Vagina (tissue), 2 donors: ENCODE measurements at regions not wholly inside any gene's neighbourhood (a gene's known extent, or its start where the extent isn't known, plus 50 kb on each side); places are given as distances from the start of the nearest gene placed in this dataset.

ENCODE experiments used
- POLR2AphosphoS5 ChIP-seq, 2 donors: sonication (generic); formaldehyde crosslinking; IDR thresholded peaks; one replicate each; pipeline ENCODE4 v1.9.0; 2017; ENCODE audit warnings: antibody characterized with exemption in 2 of 2, mild to moderate bottlenecking in 2 of 2, low read depth in 1 of 2; ENCODE audit not compliant: insufficient read depth in 1 of 2
- TF ChIP-seq, protein P1 (sequence below), 3 experiments: fragments of 450-650 bp in 2 of 3; fragments of 200-600 bp in 1 of 3; sonication (generic) in 1 of 3; IDR thresholded peaks; one replicate each; pipeline ENCODE4 v1.5.1; 2017 to 2019; ENCODE audit warnings: antibody characterized with exemption in 3 of 3, mild to moderate bottlenecking in 2 of 3, moderate library complexity in 2 of 3

DNA sequence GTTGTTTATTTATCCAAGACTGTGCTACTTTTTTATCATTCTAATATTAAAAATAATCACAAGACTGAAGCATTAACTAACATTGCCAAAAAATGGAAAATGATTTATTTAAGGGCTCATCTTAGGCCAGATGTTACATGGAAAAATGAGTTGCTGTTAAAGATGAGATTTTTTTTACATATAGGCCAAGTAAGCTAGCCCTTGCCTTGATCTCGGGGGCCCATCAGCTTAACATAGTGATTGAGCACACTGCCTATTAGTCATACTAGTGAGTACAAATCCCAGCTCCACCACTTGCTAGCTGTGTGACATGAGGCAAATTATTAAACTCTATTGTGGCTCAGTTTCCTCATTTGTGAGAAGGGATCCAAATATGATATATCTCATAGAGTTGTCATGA, 275.9 kb upstream of the SNX7 start:
- TF ChIP-seq, protein P1, sequence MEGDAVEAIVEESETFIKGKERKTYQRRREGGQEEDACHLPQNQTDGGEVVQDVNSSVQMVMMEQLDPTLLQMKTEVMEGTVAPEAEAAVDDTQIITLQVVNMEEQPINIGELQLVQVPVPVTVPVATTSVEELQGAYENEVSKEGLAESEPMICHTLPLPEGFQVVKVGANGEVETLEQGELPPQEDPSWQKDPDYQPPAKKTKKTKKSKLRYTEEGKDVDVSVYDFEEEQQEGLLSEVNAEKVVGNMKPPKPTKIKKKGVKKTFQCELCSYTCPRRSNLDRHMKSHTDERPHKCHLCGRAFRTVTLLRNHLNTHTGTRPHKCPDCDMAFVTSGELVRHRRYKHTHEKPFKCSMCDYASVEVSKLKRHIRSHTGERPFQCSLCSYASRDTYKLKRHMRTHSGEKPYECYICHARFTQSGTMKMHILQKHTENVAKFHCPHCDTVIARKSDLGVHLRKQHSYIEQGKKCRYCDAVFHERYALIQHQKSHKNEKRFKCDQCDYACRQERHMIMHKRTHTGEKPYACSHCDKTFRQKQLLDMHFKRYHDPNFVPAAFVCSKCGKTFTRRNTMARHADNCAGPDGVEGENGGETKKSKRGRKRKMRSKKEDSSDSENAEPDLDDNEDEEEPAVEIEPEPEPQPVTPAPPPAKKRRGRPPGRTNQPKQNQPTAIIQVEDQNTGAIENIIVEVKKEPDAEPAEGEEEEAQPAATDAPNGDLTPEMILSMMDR (IDR thresholded peaks at IDR 0.05), result no peak
- no peak for TF ChIP-seq POLR2AphosphoS5 (IDR thresholded peaks at IDR 0.05; ENCODE audit: insufficient read depth in 1 of 2, low read depth in 1 of 2)
